NCI-H146 (cell line): ENCODE measurements at regions not wholly inside any gene's neighbourhood (a gene's known extent, or its start where the extent isn't known, plus 50 kb on each side); places are given as distances from the start of the nearest gene placed in this dataset.
"Not testable (repeated sequence)": the region's sequence is repeated elsewhere in the genome, so short reads cannot be mapped to it uniquely, and the experiment has no call there.

Experiments
- DNase-seq: peaks from one replicate; lab custom pipeline; 2025; lab: John Stamatoyannopoulos, UW

DNA sequence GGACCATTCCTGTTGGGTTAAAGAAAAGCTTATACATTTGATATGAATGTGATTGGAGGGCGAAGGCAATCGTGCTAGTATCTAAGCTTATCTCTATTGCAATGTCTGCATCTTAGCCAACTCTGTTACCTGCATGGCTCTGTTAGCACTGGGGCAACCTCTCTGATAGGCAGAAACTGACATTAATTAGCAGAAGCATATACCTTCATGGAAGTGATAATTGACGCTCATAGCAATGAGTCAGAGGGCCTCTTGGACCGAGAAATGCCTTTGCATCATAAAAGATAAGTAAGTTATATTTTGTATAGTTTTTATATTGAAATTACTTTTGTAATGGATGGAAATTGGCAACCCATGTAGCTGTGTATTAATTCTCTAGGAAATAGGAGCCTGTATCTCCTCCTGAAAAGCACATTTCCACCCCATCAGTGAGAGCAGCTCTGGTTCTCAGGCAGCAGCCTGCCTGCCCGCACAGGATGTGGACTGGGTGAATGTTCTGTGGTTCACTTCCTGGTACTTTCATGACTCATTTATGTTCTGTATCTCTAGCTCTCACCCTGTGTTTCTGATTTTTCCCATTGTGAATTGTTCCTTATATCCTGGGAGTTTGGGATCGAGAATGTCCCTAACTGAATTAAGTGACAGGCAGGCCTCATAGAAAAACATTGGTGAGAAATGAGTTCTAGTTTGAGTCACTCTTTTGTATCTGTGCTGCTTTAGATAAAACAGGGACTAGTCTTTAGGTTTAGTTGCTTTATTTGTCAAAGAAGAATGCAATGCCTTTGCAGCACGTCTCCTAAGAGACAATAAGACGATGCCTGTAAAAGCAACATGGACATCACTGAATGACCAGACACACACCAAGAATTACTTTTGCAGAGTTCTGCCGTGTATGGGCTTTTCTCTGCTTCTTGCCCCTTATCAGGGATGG, 344.9 kb downstream of the DCDC2C start:
- no peak for DNase-seq

DNA sequence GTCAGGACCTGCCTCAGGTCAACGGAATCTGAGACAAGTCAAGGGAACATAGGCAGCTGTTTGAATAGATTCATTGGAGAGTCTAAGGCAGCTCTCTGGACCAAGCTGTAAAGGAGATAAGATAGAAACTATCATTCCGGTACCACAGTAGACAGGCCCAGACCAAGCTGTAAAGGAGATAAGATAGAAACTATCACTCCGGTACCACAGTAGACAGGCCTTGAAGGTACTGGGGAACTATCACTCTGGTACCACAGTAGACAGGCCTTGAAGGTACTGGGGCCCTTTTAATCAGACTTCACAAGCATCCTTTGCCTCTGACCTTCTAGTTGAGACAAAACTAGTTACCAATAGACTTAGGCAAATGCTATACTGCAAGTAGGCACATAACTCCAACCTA, 346.1 kb downstream of the DCDC2C start:
- no peak for DNase-seq

DNA sequence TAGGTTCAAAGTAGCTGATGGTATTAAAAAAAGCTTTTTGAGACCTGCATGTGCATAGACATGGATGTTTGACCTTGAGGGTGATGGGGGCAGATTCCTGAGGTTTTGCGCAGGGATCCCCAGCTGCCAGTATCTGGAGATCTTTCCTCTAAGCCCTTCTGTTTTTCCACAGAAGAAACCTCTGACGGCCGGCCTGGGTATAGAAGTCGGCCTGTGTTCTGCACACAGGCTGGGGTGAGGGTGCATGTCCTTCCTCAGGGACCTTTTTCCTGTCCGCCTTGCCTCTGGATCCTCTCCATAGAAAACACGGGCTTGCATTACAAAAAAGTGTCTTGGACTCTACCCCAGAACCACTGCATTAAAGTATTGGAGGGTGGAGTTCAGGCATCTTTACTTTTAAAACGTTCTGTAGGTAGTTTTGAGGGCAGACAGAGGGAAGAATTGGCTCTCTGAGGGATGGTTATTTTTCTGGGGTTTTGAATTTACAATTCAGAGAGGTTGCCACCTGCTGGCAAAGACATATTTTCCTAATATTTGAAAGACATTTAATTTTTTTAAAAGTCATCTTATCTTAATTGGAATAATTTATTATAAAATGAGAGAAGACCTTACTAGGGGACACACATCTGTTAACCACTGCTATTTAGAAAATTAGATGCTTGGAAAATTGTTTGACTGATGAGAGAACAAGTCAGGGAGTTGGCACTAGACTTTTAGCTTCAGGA, 350.6 kb downstream of the DCDC2C start:
- DNase-seq = no peak

DNA sequence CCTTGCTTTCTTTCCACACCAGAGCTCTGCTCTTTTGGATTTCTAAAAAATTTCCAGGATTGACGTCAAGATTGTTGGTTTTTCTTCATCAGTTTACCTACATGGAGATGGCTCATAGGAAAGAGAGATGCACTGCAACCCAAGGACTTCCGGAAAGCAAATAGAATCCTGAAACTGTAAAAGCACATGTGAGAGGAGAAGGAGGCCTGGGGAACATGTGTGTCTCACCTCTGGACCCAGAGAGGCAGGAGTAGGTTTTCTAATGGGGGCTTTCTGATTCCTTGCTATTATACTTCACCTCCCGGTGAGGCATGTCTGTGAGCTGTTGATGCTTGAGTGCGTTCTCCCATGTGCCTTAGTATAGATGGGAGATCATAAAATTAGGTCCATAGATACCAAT, 362.8 kb downstream of the DCDC2C start:
- no peak for DNase-seq

DNA sequence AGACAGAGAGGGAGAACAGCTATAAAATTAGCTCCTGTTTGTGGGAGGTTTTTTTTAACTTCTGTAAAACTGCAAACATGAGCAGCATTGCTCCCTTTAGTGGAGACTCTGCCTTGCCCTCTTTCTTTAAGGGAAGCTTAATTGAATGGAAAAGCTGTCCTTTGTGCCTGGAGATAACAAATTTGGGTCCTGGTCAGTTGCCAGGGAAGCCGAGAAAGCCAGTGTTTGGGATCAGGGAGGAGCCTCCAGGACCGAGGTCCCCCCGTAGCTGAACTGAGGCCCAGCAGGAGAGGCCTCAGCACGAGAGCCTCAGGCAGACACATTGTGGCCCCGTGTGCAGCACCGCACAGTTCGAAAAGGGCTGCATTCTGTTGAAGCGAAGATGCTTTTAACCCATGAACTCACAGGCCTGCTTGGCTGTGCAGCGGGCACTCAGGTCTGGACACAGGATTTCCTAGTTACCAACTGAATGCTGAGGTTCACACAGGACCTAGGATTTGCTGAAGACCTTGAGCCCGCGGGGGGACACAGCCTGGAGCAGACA, 369.7 kb downstream of the DCDC2C start:
- no peak for DNase-seq

DNA sequence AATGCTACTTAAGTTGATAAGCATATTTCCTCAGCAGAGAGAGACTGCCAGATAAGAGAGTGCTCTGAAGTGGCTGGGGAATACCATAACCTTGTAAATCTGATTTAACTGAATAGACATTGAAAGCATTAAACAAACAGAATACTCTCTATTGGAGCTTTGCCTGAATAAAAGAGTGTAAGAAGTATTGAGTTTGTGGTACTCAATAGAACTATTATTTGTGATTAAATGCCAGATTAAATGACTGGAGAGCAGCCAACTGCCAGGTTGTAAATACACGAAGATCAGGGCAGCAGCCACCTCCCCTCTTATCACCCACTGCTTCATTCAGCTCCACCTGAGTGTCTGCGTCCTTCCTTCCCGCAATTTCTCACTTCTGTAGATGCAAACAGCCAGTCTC, 373.6 kb downstream of the DCDC2C start:
- DNase-seq = peak; percentile 88

DNA sequence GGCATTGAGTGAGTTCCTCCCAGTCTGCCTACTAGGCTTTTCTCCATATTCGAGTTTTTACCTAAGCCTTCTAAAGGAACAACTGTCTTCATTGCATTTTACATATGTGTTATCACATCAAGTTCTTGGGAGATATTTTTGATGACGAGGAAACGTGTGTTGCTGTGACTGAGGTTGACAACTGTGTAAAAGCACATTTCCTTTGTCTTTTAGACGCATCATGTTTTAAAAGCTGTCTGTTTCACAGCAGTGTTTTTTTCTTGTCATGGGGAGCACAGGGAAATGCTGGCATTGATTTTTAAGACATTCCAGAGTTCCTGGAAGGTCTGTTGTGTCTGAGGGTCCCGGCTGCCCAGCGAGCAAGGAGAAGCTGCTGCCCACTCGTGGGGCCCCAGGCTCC, 381.8 kb downstream of the DCDC2C start:
- no peak for DNase-seq

DNA sequence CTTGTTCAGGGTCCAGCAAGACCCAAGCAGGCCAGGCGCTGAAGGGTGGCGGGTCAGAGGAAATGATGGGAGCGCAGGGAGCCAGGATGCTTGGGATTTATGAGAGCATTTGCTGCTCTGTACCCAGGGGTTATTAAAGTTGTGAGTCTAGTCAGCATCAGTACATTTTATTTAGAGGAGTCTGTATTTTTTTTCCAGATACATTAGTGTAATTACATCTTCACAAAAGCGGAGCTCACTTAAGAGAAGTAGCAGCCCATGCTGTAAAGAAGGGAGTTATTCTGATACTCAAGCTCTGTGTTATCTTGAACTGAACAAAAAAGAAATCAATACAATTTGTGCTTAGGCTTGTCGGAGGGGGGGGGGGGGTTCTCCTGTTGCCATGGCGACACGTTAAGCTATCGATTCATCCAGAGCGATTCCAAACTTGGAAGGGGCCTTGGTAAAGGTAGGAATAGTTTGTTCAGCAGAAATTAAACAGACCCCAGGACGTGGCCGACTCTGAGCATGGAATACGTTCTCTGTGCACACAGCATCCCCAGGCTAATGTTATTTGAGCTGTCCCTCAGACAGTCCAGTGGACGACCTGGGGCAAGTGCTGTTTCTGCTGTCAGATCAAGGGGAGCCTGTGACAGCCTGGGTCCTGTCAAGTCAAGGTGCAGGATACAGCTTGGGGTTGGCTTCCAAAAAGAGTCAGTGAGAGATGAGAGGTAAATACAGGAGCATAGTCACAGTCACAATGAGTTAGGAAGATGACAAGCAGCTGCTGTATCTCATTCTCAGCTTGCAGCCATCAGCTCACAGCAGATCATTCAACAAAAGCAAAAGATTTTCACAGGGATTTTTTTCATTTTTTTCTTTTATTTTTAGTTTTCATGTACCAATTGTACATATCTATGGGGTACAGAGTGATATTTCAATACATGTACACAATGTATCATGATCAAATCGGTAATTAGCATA, 387.6 kb downstream of the DCDC2C start:
- peak; percentile 82 for DNase-seq

DNA sequence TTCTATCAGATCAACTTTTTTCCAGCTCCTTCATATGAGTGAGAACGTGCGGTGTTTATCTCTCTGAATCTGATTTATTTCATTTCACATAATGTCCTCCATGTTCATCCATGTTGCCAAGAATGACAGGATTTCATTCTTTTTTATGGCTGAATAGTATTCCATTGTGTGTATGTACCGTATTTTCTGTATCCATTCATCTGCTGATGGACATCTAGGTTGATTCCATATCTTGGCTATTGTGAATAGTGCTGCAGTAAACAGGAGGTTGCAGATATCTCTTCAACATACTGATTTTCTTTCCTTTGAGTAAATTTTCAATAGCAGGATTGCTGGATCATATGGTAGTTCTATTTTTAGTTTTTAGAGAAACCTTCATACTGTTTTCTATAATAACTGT, 388.5 kb downstream of the DCDC2C start:
- no peak for DNase-seq

DNA sequence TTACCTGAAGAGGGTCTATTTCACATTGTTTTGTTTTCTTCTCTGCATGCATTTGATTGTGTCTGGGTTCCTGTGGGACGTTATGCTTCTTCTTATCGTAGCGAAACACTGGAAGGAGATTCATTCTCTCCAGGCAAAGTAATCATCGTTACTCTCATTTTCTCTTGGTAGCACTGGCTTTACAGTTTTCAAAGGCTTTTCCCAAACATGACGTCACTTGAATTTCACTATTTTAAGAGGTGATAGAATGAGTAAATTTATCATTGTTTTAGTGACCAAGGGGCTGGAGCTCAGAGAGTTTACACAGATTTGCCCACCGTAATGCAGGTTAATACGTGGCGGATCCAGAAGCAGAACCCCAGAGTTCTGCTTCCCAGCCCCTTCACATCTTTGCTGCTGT, 391.4 kb downstream of the DCDC2C start:
- DNase-seq = no peak

DNA sequence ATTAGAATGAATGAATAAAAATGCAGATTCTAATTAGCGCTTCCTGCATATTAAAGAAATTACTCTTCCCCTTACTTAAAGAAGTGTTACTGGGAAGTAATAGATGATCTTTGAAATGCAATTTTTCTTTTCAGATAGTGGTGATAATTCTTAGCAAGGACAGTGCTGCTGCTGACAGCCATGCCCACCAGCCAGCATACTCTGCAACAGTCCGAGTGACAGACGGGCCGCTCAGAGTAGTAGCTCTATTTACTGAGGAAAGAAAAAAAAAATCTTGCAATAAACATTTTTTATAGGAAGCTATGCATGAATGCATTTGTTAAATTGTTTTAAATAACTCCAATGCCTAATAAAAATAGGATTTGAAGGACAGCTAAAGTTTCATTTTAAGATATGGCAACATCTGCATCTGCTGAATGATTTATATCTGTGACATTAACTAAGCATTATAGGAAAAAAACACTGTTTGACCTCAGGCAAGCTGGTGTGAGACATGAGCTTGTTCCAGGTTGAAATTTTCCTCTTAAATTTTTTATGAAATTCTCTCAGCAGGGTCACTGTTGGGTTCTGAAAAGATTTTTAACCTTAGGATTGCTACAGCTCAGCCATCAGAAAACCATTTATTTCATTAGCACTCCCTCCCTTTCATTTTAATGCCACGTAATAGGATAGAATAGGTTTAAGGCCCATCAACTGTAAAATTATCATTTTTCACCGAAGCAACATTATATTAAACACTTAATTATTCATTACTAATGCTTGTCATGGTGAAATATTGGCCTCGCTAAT, 393.8 kb downstream of the DCDC2C start:
- no peak for DNase-seq

DNA sequence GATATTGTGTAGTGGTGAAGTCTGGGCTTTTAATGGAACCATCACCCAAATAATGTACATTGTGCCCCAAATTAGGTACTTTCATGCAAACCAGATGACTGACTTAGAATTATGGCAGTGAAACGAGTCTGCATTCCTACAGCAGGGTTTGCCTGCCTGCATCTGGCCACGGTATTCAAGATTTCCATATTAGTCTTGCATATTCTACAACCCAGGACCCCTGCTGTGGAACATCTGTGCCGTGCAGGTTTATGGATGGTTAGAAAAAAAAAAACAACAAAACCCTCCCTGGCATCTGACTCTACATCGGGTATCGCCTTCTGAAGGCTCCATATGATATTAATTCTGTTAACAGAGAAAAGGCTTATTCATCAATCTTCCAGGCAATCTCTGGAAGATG, 394.8 kb downstream of the DCDC2C start:
- no peak for DNase-seq

DNA sequence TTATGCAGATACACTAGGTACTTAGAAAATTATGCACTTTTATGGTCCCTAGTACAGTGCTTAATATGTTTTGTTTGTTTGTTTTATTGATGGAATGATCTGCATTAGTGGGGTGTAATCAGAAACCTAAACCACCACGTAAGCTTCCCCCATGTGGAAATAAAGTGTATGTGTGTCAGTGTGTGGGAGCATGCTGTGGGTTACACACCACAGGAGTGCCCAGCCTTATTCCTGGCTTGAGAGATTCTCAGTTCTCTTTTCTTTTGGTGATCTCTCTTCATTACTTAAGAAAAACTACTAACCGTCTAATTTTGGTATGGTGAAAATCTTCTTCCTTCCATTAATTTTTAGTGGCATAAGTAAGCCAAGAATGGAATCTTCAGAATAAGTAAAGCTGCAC, 398.6 kb downstream of the DCDC2C start:
- DNase-seq = no peak

DNA sequence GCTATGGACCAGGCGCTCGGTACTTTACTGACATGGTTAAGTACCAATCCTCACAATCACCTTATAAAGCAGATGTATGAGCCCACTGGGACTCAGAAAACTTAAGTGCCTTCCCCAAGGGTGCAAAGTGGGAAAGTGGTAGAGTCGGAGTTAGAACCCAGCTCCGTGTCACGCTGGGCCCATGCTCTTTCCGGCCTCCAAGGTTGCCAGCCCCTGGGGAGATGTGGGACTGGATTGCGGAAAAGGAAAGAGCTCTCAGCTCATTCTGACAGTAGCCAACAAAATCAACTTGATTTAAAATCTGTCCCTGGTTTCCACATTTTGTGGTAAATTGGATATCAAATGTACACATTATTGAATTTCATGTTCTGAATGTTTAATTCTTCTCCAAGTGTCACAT, 403.8 kb downstream of the DCDC2C start:
- DNase-seq = no peak

DNA sequence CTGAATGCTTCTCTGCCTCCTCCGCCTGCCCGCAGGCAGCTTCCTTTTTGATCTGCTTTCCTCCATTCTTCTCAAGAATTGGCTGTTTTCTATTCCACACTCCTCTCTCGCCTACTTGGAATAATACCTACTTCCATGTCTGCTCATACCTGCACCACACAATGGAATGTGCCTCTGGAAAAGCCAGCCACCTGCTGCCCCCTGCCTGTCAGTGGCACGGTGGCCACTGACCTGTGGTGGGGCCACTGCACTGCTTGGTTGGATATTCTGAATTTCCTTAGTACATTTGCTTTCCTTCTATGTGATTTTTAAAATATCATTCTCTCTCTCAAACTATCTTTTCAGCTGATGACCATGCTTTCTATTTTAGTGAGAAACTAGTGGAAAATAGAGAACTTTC, 406.9 kb downstream of the DCDC2C start:
- DNase-seq = peak; percentile 9

DNA sequence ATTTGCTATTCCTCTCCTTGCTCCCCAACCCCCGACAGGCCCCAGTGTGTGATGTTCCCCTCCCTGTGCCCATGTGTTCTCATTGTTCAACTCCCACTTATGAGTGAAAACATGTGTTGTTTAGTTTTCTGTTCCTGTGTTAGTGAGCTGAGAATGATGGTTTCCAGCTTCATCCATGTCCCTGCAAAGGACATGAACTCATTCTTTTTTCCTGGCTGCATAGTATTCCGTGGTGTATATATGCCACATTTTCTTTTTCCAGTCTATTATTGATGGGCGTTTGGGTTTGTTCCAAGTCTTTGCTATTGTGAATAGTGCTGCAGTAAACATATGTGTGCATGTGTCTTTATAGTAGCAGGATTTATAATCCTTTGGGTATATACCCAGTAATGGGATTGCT, 412.1 kb downstream of the DCDC2C start:
- not testable (repeated sequence) for DNase-seq

DNA sequence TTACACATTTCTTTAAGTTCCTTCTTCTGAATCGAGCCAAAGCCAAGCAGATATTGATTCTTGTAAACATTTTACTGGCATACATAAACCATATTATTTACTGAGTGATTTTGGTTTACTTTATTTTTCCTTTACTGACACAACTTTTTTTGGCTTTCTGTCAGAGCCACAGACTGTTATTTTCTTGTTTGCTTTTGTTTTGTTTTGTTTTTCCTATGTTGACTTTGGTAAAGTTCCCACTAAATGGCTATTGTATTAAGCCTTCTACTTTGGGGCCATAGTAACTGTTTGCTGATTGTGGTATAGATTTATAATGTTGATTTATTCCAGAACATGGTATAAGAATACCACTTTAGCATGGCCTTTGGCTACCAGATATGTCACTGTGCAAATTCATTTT, 419.4 kb downstream of the DCDC2C start:
- no peak for DNase-seq

DNA sequence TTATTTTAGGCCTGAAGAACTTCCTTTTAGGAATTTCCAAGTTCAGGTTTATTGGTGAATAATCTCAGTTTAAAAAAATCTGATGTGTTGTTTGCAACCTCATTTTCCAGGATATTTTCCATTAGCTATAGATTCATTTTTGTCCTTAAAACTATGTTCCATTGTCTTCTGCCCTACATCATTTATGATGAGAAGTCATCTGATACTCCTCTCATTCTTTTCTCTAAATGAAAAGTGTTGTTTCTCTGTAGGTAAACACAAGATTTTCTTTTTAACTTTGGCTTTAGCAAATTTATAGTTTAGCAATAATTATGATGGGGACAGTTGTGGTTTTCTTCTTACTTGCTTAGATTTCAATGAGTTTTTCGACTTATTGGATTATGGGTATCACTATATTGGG, 427.3 kb downstream of the DCDC2C start:
- DNase-seq = no peak

DNA sequence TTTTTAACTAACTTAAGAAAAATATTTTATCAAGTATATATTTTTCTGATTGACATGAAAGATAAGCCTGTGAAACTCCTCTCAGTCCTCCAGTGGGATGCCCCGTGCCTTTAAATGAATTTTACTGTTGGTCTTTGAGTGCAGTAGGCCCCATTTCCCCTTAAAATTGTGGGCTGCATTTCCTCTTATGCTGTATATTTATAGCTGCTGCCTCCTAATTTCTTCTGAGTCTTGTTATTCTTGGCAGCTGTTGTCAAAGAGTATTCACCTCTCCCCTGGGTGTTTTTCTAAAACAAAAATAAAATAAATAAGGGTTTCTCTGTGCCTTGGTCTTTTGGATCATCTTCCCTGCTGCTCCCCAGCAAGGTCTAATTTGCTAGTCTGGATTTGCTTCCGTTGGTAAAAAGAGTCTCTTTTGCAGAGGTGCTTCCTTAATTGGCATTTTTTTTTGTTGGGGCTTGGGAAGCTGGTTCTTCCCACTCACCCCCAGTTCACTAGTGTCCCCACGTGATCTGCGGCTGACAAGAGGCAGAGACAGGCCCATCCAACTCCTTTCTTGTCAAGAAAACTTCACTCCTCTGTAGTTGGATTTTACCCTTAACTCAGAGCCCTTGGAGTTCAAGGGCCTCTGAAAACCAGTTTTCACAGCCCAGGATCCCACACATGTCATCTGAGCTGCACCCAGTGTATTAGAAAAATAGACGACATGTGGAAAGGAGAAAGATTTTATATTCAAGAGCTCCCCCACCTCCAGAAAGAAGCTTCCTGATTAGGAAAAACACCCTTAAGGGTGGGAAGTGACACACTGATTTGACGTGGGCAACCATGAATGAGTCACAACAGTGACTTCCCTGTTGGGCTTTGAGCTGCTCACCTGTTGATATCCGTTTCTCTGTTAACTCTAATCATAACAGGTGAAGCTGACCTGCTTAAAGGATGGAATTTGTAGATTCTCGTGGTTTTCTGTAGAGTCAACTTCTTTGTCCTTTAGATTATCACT, 431.5 kb downstream of the DCDC2C start:
- DNase-seq = no peak

DNA sequence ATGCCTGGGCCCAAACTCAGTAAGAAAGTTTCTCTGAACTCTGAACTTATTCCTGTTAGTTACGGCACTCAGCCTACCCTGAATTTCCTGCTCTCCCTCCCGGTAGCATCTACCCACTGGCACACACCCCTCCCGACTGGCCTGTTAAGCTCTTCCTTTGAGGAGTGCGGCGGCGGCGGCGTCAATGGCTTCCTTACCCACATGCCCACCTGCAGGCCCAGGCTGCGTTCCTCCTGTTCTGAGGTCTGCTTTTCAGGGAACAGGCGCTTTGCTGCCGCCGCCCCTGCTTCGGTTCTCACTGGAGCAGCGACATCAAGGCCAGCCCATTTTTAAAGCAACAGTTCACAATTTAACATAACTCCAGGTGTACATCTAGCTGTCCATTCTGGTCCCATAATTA, 432.4 kb downstream of the DCDC2C start:
- DNase-seq = no peak
